ENCODE measurements at regions not wholly inside any gene's neighbourhood (a gene's known extent, or its start where the extent isn't known, plus 50 kb on each side); places are given as distances from the start of the nearest gene placed in this dataset.

- TF ChIP-seq EZH2phosphoT487 (conservative IDR thresholded peaks at IDR 0.05; ENCODE audit: low read length) (no peak), CTCF (IDR thresholded peaks at IDR 0.05; ENCODE audit: insufficient read depth, low read length, poor library complexity, severe bottlenecking) (no peak)
These were observed 71.9 kb upstream of the GALNT5 start for GRCh38 chr2:157185476-157186227.

Data from SU-DHL-6 (cell line).